HG03135 (cell line): ENCODE measurements at regions not wholly inside any gene's neighbourhood (a gene's known extent, or its start where the extent isn't known, plus 50 kb on each side); places are given as distances from the start of the nearest gene placed in this dataset.
"Not testable (repeated sequence)": the region's sequence is repeated elsewhere in the genome, so short reads cannot be mapped to it uniquely, and the experiment has no call there.

ENCODE experiments used
- ATAC-seq: cut with Tn5 transposase; IDR thresholded peaks from one replicate; pipeline ENCODE4 v1.9.1; 2021; ENCODE audit warnings: mild to moderate bottlenecking, moderate library complexity; ENCODE audit not compliant: unreplicated experiment

DNA sequence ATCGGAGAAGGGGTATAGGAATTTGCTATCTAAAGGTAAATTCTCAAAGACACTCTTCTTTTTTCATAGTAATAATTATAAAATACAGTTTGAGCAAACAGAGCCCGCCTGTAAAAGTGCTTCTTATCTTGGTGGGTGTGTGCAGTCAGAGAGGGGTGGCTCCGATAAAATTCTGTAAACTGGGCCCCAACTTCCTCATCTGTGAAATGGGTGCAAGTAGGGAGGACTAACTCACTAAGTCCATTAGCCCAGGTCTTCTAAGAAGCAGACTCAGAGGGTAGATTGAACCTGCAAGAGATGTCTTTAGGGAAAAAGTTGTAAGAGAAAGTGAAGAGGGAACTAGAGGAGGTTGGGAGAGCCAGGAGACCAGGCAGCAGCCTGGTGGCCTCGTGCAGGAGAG lies 245.8 kb upstream of the RREB1 start:
- no peak for ATAC-seq

DNA sequence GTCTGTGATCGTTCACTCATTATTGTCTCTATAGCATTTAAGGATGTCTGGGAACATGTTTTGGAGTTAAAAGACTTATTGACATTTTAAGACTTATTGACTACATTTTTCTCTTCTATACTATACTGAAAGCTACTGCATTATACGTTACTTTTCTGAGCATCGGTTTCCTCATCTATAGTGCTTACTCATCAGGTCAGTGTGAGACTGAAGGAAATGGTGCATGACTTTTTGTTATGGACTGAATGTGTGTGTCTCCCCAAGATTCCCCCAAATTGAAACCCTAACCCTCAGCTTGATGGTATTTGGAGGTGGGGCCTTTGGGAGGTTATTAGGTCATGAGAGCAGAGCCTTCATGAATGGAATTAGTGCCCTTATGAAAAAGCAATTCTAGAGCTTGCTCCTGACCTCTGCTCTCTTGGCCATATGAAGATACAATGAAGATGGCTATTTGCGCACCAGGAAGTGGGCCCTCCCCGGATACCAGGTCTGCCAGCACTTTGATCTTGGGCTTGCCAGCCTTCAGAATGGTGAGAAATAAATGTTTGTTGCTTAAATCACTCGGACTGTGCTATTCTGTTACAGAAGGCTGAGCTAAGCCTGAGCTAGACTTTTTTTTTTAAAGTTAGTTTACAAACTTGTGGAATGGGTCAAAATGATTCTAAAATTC lies 243.7 kb upstream of the RREB1 start:
- no peak for ATAC-seq

DNA sequence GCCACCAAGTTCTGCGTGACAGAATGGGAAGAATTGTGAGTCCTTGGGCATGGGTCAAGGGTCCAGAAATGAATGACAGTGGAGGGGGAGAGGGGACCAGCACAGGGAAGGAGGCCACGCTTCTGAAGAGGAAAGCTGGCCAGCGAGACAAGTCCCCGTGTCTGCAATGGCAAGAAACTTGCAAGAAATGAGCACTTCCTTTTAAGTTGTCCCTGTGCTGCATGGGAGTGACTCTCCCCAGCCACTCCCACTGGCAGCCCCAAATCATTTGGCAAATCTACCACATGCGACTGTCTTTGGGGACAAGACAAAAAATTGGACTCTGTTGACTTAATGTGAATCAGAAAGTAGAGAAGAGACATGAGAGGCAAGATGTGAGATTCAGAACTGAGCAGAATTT lies 242.2 kb upstream of the RREB1 start:
- no peak for ATAC-seq

DNA sequence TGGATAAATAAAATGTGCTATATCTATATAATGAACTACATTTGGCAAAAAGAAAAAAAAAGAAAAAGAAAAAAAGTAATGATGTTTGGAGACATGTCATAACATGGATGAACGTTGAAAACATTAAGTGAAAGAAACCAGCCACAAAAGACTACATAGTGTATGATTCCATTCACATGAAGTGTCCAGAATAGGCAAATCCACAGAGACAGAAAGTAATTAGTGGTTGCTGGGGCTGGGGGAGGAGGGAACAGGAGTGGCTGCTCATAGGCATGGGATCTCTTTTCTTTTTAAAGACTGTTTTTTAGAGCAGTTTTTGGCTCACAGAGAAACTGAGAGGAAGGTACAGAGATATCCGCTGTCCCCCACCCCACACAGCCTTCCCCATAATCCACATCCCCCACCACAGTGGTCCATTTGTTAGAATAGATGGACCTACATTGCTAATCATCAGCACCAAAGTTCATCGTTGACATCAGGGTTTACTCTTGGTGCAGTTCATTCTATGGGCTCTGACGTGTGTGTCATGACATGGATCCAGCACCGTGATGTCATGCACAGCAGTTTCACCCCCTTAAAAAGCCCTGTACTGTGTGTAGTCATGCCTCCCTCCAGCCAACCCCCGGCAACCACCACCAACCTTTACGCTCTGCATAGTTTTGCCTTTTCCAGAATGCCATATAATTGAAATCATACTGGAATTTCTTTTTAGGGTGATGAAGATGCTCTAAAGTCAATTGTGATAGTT lies 240.9 kb upstream of the RREB1 start:
- no peak for ATAC-seq

DNA sequence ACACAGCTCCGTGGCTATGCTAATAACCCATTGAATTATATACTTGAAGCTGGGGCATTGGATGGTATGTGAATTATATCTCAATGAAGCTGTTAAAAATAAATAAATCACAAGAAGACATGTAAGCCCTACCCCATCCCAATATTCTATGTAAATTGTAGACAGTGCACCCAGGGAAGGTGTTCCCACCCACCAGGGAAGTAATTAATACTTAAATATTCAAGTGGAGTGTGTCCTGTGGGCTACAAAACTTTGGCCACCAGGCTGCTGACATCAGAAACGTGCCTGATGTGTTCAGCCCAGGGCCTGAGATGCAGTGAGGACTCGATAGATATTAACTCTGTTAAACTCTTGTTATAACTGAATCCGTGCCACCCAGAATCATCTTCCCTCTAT lies 240.4 kb upstream of the RREB1 start:
- ATAC-seq = no peak

DNA sequence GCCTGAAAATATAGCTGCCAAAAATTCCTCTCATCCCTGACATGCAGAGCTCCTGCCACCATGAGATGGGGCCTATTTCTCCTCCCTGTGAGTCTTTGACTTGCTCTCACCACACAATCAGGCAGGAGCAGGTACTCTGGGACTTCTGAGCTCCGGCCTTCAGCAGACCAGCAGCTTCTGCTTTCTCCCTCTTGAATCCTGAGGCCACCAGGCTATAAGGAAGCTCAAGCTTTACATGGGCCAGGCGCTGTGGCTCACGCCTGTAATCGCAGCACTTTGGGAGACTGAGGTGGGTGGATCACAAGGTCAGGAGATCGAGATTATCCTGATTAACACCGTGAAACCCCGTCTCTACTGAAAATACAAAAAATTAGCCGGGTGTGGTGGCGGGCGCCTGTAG lies 238.7 kb upstream of the RREB1 start:
- ATAC-seq = no peak

DNA sequence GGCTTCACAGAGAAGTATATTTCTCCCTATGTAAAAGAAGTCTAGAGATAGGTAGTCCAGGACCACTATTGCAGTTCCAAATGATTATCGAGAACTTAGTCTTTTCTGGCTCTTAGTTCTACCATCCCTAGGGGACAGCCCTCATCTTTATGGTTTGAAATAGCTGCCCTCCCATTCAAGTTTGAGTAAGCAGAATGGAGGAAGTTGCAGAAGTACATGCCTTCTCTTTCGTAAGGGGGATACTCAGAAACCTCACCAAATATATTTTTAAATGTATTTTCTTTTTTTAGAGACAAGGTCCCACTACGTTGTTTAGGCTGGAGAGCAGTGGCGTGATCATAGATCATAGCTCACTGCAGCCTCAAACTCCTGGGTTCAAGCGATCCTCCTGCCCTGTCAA lies 236.8 kb upstream of the RREB1 start:
- ATAC-seq = no peak

DNA sequence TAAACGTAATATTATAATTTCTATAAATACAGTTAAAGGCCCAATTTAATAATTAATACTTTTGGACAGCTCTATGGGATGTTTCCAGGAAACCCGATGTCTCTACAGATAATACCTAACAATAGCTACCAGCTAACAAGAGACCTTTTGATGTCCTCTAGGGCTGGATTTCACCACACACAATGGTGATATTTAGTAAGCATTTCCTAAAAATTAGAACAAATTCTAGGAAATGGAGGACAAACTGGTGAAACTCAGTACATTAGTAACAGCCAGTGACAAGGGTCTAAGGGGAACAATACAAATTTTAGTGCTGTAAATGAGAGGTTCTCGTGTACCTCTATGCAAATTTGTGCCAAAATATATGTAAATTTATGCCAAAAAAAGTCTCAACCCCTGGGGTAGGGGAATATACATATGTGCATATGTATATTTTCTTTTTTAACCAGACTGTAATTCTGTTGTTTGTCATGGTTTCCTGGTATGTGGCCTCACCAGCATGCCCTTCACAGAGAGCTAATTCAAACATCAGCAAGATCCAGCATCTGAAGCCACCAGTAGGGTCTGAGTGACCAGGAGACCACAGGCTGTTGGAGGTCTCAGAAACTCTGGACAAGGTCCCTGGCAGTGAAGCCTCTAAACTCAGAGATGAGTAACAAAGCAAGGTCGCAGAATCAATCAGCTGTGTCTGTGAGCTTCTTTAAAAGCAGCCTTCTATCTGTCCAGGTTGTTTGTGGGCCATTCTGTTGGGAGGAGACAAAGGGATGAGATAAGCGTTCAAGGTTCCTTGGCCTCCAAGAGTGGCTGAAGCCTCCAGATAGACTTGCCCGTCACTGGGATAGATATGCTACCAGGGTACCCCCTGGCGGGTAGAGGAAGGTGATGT lies 235.1 kb upstream of the RREB1 start:
- no peak for ATAC-seq

DNA sequence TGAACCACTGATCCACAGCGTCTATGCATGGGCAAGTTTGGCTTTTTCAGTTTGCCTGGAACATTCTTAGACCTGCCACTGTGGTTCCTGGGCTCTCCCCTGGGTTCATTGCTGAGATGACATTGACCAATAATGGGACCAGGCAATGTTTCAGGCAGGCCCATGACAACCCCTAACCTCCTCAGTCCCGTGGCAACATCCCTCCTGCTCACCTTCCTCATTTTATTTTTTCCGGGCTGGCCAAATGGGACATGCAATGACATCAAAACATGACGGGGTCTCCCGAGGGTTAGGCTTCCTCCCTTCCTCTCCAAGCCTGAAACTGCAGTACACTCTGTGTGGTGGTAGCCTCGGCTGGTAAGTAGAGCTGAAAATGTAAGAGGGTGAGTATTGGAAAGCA lies 234.0 kb upstream of the RREB1 start:
- no peak for ATAC-seq

DNA sequence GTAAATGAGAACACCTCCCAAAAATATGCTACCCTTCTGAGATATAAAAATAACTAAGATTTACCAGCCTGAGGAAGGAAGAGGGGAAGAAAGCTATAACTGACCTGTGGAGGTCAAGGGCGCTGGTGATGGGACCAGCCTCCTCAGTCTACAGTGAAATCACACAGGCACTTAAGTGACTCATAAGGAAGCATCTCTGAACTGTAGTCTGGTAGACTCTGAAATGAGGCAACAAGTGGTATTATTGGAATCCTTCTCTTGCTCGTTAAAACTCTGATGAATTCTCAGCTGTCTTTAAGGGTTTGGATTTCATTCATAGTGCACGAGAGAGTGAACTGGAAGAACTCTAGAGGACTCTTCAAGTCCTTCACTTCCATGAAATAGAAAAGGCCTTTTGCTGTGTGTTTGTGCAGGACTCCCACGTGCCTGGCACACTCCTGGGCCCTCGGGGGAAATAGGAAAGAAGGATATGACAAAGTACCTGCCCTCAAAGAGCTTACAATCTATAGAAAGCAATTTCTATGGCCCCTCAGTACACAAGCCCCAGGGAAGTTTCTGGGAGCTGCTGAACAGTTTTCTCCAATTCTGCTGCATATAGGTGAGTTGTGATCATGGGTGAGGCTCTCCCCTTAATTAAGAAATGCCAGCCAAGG lies 231.8 kb upstream of the RREB1 start:
- ATAC-seq = no peak

DNA sequence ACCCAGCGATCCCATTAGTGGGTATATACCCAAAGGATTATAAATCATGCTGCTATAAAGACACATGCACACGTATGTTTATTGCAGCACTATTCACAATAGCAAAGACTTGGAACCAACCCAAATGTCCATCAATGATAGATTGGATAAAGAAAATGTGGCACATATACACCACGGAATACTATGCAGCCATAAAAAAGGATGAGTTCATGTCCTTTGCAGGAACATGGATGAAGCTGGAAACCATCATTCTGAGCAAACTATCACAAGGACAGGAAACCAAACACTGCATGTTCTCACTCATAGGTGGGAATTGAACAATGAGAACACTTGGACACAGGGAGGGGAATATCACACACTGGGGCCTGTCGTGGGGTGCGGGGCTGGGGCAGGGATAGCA lies 230.0 kb upstream of the RREB1 start:
- ATAC-seq = not testable (repeated sequence)

DNA sequence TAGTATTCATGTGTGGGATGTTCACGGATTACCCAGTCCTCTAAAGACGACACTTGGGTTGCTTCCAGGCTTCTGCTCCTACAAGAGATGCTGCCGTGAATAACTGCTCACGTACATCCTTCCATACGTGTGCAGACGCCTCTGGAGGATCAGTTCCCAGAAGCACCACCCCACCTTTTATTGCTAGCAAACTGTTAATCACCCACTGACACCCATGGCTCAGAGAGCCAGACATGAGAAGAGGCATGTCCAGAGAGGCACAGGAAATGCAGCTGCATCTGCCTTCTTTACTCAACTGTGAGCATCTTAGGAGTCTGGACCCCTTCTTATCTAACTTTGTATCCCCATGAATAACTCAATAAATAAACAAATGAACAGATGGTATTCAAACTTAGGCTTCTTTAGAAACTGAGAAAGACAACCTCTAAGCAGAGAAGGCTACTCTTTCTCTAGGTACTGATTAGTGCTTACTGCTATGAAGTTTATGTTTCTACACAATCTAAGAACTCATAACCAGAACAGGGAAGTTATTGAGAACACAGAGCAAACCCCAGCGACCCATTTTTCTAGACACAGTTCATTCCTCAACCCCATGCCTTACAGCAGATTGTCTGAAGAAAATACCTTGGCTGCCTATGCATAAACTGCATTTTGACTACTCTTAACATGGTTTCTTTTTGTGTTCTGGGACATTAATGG lies 228.7 kb upstream of the RREB1 start:
- no peak for ATAC-seq

DNA sequence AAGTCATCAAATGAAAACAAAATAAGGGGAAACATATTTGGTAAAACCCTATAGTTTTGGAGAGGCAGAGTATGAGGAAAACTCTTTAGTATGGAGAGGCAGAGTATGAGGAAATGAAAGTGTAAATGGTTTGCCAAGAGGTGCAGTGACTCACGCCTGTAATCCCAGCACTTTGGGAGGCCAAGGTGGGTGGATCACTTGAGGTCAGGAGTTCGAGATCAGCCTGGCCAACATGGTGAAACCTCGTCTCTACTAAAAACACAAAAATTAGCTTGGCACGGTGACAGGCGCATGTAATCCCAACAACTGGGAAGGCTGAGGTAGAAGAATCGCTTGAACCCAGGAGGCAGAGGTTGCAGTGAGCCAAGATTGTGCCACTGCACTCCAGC lies 228.2 kb upstream of the RREB1 start:
- not testable (repeated sequence) for ATAC-seq

DNA sequence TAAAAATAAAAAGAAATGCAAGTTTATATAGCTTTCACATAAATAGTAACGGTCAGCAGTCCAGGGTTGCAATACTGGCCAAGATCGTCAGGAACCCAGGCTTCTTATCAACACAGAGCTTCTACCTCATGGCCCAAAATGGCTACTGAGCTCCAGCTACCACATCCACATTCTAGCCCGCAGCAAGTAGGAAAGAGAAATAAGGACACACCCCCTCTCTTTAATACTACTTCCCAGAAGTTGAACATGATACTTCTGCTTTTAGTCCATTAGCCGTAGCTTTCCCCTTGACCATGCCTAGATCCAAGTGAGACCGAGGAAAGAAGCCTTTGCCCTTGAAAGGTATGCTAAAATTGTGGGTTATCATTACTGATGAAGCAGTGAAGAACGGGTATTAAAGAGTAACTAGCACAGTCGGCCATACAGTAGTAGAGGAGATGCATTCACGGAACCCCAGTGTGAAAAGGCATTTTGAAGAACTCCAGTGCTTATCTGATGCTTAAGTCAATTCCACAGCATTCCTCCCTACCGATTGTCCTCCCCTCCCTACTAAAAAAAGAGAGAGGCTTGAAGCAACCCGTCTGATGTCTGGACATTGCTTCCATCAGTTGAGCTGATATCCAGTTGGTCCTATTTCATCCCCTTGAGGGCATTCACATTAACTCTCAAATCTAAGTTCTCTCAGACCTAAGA lies 226.9 kb upstream of the RREB1 start:
- ATAC-seq = no peak

DNA sequence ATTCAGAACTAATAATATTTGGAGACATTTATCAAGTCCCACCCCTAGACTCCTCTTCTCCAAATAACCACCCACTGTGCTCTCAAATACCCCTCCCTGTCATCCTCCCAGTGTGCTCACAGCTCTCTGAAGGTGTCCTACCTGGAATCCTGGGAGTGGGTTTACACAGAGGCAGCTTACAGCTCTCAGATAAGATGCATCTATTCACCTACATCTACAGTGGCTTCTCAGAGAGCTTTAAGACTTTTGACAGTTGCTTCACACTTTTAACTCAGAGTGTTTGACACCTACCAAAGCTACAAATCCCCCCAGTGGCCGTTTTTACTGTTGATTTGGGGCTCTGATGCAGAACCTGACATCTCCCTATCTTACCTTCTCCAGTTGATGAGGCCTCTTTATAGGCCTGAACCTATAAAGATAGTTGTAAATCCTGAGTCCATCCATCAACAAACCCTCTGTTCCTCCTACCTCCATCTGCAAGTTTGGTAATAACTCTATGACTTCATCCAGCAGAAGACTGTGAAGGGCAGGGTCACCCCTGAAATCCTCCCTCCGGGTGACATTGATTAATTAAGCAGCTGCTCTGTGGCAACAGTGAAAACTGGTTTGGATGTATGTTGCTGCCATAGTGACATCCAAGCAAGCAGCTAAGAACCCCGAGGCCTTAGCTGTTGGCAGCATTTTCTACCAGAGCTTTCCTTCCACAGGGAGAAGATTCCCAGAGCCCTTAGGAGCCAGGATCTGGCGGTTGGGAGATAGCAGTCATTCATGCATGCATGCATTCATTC lies 226.1 kb upstream of the RREB1 start:
- ATAC-seq = no peak

DNA sequence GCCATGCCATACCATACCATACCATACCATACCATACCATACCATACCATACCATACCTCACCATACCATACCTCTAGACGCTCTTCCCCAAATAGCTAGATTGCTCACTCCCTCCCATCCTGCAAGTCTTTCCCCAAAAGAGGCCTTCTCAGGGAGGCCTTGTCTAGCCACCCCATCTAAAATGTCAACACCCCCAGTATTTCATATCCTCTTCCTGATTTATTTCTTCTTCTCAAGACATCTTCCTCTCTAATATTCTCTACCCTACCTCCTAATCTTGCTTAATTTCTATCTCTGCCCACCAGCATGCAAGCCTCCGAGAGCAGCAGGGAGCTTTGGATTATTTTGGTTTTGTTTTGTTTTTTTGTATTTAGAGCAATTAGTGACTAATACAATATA lies 225.2 kb upstream of the RREB1 start:
- no peak for ATAC-seq

DNA sequence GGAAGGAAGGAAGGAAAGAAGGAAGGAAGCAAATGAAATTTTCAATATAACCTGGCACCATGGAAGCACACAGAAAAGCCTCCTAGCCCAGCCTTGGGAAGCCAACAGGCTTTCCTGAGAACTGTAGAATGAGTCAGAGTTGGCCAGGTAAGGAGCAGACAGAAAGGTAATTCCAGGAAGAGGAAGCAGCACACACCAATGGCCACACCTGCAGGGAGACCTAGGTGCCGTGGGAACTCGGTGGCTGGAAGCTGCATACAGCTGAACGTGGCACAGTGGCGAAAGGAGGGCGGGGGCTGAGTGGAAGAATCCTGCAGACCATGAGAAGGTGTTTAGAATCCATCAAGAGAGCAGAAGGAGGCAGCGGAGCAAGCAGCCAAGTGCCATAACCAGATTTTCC lies 224.8 kb upstream of the RREB1 start:
- ATAC-seq = no peak

DNA sequence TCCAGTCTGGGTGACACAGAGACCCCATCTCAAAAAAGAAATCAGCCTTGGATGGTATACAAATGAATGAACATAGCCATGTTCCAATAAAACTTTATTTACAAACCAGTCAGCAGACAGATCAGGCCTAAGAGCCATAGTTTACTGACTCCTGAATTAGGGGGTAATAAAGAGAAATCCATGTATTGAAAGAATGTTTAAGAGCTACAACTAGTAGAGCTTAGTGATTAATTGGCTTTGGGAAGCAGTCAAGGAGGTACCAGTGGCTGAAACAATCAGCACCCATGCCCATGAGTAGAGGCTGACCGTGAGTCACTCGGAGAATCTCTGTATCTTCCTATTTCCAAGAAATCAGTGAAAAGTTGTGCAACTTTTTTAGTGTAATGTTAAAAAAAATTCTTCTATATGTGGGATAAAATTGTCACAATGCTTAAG lies 223.6 kb upstream of the RREB1 start:
- ATAC-seq = no peak

DNA sequence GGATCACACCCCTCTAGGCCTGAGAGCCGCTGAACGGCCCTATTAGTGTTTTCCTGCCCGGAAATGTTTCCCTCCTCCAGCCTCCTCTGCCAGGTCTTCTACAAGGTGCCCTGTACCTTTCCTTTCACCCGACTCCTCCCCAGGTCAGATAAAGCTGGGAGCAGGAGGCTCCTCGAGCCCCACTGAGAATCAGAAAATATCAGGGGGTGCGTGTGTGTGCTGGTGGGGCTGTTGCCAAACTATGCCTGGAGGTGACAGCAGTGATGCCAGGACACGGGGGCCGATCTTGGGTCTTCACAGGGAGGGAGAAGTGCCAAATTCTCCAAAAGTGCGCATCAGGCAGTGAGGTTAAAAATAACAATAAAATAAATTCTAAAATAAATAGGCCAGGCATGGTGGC lies 222.8 kb upstream of the RREB1 start:
- ATAC-seq = no peak
